HUDEP-2 (cell line): ENCODE measurements at regions not wholly inside any gene's neighbourhood (a gene's known extent, or its start where the extent isn't known, plus 50 kb on each side); places are given as distances from the start of the nearest gene placed in this dataset.

Experiments used
- DNase-seq, 76 experiments: peaks; one replicate each; lab custom pipeline; 2025; ENCODE audit not compliant: unreplicated experiment in 76 of 76; lab: John Stamatoyannopoulos, UW

DNA sequence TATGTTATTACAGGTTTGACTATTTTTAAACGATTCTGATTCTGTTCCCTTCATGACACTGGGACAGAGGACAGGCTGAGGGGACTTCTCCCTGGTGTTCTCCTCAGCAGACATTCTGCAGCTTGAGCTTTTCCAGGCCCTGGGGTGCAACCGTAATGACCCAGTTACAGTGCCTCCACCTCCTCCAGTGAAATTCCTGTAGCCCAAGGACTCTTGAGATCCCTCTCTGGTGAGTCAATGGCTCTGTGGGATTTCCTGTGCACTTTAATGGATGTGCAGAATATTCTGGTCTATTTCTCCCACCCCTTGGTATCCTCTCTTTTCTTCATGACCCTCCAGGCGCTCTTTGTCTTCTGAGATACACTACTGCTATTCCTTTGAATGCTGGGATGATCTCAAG is 319.3 kb downstream of the INHBA start:
- DNase-seq, result no peak

DNA sequence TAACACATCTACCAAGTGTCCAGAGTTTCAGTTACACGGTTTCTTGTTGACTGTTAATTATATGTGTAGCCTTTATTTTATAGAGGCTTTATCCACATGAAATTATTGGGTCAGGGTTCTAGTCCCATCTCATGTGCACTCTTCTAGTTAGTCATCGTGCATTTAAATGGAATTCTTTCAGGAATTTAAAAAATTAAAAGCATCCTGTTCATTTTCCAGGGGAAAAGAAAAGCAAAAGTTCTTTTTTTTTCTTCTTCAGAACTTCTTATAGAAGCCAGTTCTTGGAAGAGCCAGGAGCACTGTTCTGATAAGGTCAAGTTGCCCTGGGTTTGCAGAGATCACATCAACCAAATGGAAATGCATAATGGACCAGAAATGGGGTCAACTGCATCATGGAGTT is 324.7 kb downstream of the INHBA start:
- DNase-seq, result no peak

DNA sequence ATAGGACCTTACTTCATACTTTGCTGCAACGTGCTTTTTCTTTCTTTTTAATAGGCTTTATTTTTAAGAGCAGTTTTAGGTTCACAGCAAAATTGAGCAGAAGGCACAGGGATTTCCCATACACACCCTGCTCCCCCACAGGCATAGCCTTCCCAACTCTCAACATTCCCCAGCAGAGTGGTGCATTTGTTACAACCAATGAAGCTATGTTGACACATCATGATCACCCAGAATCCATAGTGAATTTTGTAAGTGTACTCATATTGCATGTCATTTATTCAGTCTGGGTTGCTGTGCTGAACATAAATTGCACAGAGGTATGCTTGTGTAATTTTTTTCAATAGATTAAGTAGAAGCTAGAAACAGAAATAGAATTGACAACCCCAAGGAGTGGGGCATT is 327.3 kb downstream of the INHBA start:
- DNase-seq, result no peak

- DNase-seq, result no peak
Observed at GRCh38 chr7:41374150-41374848, 328.6 kb downstream of the INHBA start.

GRCh38 chr7:41367967-41368882 is 334.7 kb downstream of the INHBA start:
- DNase-seq, result no peak

DNA sequence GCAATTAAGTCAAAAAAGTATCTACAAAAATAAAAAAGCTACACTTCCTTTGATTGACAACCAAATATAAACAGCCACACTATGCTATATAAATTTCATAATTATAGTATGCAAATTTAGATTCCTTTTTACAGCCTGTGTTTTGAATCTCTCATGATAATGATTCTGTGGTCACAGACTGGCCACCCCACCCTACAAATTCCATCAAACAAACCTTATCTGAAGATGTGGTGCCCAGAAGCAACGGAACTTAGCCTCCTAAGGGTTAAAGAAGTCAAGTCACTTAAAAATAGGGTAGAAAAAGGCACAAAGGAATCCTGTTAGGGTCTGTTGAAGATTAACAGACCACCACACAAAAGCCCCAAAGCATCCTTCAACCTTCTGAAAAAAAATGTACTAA is 351.8 kb downstream of the INHBA start:
- DNase-seq, result peak in 14 of 76 experiments; percentile 1 to 51 (median 16)

GRCh38 chr7:41346878-41347277 is 356.0 kb downstream of the INHBA start:
- no peak for DNase-seq

- DNase-seq, result no peak
Observed at GRCh38 chr7:41339913-41340676, 362.8 kb downstream of the INHBA start.

DNA sequence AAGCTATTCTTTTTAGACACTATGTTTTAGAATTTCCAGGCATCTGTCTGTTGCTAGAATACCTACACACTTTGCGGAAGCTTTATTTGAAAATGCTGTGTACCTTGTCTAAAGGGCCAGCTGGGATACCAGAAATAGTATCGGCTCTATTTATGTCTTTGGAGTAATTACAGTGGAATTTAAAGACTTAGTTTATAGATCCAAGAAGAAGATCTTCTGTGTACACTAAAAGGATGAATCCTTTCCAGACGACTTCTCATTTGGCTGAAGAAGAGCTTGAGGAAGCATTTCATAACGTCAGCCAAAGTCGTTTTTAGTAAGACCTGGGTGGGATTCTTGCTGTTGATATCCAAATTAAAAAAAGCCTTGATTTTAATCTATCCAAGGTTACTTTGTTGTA is 365.9 kb downstream of the INHBA start:
- no peak for DNase-seq

DNA sequence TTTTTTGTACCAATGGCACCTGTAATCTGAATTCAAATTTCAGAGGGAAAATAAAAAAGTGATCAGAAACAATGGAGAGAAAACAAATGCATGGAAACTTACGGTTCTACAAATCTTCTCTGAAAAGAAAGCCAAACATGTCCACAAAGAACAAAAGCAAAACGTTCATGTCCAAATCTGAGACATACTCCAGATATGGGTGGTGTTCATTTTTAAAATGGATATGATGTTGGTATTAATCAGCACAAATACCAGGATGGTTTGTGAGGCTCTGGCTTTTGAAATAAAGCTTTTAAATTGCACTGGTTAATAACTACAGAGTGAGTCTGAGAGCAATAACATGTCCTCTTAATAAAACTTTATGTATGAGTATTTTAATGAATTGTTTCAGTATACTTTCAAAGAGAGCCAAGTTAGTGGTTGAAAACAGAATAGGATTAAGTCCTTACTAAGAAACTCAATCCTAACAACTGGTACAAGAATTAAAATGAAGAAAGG is 366.4 kb downstream of the INHBA start:
- DNase-seq, result no peak

GRCh38 chr7:41334071-41334862 is 368.6 kb downstream of the INHBA start:
- no peak for DNase-seq

- no peak for DNase-seq
Observed at GRCh38 chr7:41333511-41333910, 369.4 kb downstream of the INHBA start.

GRCh38 chr7:41331194-41331593 is 371.7 kb downstream of the INHBA start:
- no peak for DNase-seq

DNA sequence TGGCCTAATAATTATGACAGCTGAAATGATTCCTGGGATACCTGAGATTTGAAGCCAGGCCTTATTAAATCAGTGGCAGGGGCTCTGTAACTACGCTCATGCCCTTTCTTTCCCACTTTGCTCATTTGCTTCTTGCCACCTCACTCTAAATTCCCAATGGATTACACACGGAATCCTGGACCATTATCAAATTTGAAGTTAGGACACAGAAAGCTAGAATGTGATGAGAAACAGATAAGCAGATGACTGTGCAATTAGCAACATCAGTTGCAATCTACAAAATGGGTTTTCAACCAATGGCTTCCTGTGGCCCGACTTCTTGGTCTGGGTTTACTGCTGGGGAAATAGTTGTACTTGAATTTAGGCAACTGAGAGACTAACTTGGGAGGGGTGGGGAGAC is 374.3 kb downstream of the INHBA start:
- no peak for DNase-seq

DNA sequence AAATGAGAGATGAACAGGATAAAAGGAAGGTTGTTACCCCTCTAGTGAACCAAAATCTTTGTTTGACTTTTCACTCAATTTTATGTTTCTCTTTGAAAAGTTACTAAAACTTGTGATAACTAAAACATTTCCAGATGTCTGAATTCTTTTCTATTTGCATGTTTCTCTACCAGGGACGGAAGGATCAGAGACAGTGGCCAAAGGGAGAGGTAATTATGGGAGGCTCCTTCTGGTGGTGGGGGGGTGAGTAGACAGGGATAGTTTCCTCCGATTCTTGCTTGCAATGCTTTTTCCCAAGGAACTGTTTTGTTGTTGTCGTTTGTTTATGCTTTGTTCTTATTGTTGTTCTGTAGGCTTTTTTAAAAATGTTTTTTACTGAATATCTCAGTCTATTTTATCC is 374.8 kb downstream of the INHBA start:
- DNase-seq, result no peak

DNA sequence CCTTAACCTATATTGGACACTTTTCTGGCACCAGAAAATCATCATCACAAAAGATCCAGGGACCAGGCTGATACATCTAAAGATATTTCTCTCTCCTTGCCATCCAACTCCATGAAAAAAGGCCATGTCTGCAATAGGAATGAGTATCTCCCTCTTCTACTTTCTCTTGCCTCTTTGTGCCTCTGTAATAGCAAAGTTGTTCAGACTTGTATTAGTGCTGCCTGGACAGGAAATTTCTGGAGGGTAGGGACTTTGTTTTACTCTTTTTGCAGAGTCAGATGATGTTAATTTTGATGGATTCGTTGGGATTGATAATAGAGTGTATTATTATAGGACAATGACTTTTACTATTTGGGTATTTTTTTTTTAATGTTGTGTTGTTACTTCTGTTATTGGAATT is 376.3 kb downstream of the INHBA start:
- DNase-seq, result no peak

GRCh38 chr7:41323806-41324205 is 379.1 kb downstream of the INHBA start:
- no peak for DNase-seq

- no peak for DNase-seq
Observed at GRCh38 chr7:41319581-41319980, 383.3 kb downstream of the INHBA start.

GRCh38 chr7:41316410-41316809 is 386.5 kb downstream of the INHBA start:
- DNase-seq, result no peak

GRCh38 chr7:41315764-41316163 is 387.1 kb downstream of the INHBA start:
- peak in 3 of 76 experiments; percentile 2 to 15 (median 5) for DNase-seq
